GM19025 (cell line): ENCODE measurements at regions not wholly inside any gene's neighbourhood (a gene's known extent, or its start where the extent isn't known, plus 50 kb on each side); places are given as distances from the start of the nearest gene placed in this dataset.

Experiments used
- ATAC-seq: cut with Tn5 transposase; IDR thresholded peaks from one replicate; pipeline ENCODE4 v1.9.1; 2021; ENCODE audit warnings: mild to moderate bottlenecking, low read depth, moderate library complexity; ENCODE audit not compliant: unreplicated experiment

GRCh38 chr11:39165021-39165420 is 2294.4 kb downstream of the LRRC4C start:
- no peak for ATAC-seq

GRCh38 chr11:39149214-39149613 is 2310.2 kb downstream of the LRRC4C start:
- ATAC-seq, result no peak

GRCh38 chr11:39145346-39145745 is 2314.1 kb downstream of the LRRC4C start:
- no peak for ATAC-seq

GRCh38 chr11:39144351-39145130 is 2314.9 kb downstream of the LRRC4C start:
- ATAC-seq, result no peak

GRCh38 chr11:39139581-39139980 is 2319.9 kb downstream of the LRRC4C start:
- no peak for ATAC-seq

- no peak for ATAC-seq
These were observed 2338.6 kb downstream of the LRRC4C start for GRCh38 chr11:39120890-39121289.

GRCh38 chr11:39113606-39114005 is 2345.8 kb downstream of the LRRC4C start:
- ATAC-seq, result no peak

GRCh38 chr11:39102236-39102635 is 2357.2 kb downstream of the LRRC4C start:
- ATAC-seq, result no peak

GRCh38 chr11:39078465-39078864 is 2381.0 kb downstream of the LRRC4C start:
- no peak for ATAC-seq

- ATAC-seq, result no peak
These were observed 2421.8 kb downstream of the LRRC4C start for GRCh38 chr11:39037611-39038010.

GRCh38 chr11:39036021-39036420 is 2423.4 kb downstream of the LRRC4C start:
- no peak for ATAC-seq

GRCh38 chr11:39021539-39021938 is 2423.5 kb upstream of the RAG2 start:
- no peak for ATAC-seq

- no peak for ATAC-seq
These were observed 2413.8 kb upstream of the RAG2 start for GRCh38 chr11:39011797-39012196.

GRCh38 chr11:38990841-38991240 is 2392.8 kb upstream of the RAG2 start:
- no peak for ATAC-seq

GRCh38 chr11:38990139-38990538 is 2392.1 kb upstream of the RAG2 start:
- no peak for ATAC-seq

GRCh38 chr11:38988908-38989307 is 2390.9 kb upstream of the RAG2 start:
- no peak for ATAC-seq

- no peak for ATAC-seq
These were observed 2374.2 kb upstream of the RAG2 start for GRCh38 chr11:38972220-38972619.

GRCh38 chr11:38971141-38971540 is 2373.1 kb upstream of the RAG2 start:
- no peak for ATAC-seq

GRCh38 chr11:38968951-38969350 is 2370.9 kb upstream of the RAG2 start:
- ATAC-seq, result no peak

- ATAC-seq, result no peak
These were observed 2354.7 kb upstream of the RAG2 start for GRCh38 chr11:38952698-38953097.

- ATAC-seq, result no peak
These were observed 2352.8 kb upstream of the RAG2 start for GRCh38 chr11:38950867-38951266.

GRCh38 chr11:38948392-38948791 is 2350.4 kb upstream of the RAG2 start:
- no peak for ATAC-seq

- no peak for ATAC-seq
These were observed 2339.7 kb upstream of the RAG2 start for GRCh38 chr11:38937709-38938108.
